ENCODE measurements at regions not wholly inside any gene's neighbourhood (a gene's known extent, or its start where the extent isn't known, plus 50 kb on each side); places are given as distances from the start of the nearest gene placed in this dataset.

DNA sequence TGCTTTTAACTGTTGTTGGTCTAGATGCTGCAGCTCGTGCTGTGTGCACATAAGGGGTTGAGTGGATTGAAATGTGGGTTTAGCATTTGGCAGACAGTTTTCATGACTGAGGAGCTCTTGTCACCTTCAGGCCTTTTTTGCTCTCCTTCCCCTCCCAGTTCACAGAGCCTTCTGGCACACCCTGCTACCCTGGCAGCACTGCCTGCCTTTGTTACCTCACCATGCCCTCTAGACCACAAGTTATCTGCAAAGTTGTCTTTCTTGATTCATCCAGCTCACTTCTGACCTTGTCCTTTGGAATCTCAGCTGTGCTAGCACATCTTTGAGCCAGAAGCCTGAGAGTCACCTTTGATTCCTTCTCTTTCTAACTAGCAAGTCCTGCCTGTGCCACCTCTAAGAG is 348.9 kb upstream of the ZFP64 start:
- no peak for DNase-seq

DNA sequence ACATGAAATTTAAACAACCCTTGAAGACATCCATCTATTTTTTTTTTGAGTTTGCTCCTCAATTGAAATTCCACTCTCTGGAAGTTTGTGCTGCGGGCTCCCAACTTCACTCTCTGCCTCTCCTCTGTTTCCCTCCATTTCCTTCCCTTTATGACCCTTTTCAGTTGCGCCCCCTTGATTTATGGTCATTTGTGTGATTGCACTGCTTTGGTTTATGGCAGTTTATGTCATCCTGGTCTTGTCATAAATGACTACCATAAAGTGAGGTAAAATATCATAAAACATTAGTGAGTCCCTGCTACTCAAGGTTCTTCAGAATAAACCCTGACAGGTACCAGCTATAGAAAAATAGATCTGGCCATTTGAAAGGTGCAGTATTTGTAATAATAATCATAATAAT is 348.3 kb upstream of the ZFP64 start:
- DNase-seq = no peak

DNA sequence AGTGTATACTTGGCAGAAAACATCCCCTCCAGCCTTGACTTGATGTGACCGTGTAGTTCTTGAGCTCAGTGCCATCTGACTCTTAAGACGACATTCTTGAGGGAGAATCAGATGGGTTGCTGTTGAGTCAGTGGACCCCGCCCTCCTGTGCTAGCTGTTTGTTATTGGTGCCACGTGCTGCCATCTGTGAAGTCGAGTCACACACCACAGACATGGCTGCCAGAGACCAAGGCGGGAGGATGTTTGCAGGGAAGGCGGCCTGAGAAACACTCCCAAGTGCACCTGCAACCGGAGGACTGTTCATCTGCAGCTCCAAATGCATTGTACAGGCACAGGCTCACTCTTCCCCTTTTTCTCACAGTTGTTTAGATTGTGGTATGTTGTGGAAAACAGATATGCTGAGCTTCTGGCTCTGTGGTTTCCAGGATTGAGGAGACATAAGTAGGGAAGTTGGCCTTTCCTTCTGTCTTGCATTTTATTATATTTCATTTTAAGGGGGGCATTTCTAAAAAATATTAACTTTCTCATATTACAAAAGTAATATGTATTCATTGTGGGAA is 345.3 kb upstream of the ZFP64 start:
- DNase-seq = no peak

DNA sequence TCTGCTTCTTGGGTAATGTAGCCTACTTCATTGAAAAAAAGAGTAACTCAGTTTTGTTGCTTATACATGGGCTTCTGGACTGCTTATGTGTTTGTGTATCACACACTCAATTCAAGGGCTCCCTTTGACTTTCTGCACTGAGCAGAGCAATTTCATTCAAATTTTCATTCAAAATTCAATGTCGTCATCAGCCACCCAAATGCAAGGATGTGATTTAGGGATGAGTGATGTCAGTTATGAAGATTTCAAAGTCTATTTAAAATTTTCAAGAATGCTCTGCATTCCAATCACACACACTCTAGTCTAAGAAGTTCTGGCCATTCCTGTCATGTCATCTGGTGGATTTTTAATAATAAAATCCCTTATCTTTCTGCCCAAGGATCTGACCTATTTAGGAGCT is 344.5 kb upstream of the ZFP64 start:
- DNase-seq = no peak

DNA sequence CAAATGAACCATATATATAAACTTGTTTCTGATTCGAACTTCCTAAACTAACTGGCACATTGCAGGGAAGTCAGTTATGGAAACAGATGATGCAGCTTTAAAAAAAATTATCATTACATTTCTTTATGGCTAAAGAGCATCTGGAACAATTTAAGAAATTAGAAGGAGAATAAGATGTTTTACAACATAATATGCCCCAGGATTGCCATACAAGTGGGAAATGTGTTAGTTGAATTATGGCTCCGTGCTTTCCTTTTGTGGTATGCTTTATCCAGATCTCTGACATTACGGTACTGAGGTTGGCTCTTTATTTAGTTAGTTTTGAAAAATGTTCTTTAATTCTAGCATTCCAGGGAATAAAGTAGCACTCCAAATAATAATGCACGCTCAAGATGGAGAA is 343.0 kb upstream of the ZFP64 start:
- DNase-seq = no peak

DNA sequence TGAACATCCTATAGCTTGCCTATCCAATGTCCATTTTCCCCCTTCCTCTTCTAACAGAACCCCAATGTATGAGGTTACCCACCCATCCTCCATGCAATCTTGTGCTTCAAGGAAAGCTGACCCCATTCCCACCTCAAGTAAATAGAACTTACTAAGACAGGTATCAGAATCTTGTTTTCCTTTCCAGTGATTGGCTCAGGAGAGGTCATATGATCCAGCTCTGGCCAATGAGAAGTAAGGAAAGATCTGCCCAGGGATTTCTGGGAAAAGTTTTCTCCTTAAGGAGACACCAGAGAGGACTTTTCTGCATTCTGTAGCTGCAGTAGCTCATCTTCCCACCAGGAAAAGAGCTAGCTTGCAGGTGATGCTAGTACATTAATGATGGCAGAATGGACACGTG is 341.8 kb upstream of the ZFP64 start:
- no peak for DNase-seq

DNA sequence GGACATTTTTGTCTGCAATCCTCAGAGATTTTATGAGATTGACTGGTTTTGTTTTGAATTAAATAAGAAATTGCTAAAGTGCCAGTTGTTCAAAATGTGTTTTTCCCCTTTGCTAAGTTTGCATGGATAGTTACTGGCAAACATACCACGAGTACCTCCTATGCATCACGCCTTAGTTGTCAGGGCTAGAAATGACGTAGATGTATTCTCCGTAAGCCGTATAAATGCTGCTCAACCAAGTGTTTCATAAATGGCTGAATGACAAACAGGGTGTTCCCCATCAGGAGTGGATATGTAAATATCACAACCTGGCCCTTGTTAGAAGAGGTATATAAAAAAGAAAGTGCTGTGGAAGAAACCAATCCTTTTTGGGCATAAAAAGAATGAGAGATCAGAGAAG is 341.1 kb upstream of the ZFP64 start:
- DNase-seq = no peak

DNA sequence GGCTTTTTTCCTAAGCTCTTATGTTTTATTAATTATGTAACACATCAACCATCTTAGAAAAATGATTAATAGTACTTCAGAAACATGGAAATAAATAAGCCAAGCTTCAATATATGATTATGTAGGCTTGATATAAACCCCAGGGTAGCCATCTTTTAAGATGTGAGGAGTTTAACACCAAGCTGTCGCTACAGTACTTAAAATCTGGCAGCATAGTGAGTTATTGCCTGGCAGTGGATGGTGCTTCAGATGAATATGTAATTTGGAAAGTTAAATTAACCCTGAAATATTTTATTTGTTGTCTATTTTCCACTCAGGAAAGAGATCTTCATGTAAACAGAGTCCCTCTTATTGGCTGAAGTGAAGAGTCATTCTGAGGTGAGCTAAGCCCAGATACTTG is 339.0 kb upstream of the ZFP64 start:
- no peak for DNase-seq

DNA sequence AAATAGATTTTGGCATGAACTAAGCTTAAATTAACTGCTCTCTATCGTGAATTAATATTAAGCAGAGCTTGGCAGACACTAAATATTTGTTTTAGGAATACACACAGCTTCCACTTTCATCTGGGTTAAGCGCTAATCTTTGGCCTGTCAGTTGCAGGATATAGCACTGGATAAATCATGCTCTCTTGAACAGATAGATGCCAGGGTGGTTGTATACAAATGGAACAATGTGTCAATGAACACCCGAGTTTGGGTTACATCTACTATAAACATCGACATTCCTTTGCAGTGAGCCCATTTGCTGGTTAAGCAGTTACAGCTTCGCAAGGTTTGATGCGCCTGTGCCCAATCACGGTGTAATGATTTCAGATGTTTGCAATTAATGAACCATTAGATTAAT is 338.2 kb upstream of the ZFP64 start:
- no peak for DNase-seq

DNA sequence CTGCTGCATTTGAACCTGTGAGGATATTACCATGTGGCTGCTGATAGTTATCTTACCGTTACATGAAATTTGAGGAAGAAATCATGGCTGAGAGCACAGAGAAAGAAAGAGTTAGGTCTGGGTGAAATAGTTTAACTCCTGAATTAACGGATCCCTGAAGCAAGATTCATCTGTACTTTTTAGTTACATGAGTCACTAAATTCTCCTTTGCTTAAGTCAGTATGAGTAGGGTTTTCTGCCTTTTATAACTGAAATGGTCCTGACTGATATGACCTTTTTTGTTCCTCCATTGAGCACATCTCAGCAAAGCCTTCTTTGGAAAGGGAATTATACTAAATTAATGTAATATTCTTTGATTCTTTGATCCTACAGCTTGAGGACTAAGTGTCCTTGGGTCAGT is 333.3 kb upstream of the ZFP64 start:
- DNase-seq = no peak

DNA sequence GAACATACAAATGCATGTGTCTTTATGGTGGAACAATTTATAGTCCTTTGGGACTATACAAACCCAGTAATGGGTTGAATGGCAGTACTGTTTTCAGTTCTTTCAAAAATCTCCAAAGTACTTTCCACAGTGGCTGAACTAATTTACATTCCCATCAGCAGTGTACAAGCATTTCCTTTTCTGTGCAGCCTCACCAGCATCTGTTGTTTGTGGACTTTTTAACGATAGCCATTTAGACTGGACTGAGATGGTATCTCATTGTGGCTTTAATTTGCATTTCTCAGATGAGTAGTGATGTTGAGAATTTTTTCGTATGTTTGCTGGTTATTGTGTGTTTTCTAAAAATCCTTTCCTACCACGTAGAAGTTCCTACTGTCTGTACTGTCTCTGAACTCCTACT is 327.2 kb upstream of the ZFP64 start:
- no peak for DNase-seq

DNA sequence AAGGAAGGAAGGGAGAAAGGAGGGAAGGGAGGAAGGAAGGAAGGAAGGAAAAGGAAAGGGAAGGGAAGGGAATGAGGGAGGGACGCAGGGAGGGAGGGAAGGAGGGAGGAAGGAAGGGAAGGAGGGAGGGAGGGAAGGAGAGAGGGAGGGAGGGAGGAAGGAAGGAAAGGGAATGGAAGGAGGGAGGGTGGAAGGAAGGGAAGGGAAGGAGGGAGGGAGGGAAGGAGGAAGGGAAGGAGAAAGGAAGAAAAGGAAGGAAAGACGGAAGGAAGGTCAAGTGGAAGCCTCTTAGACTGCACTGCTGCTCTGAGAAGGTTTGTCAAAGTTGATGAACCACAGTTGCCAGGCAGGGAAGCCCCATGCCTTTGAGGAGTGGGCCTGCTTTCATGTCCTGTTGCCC is 324.3 kb upstream of the ZFP64 start:
- no peak for DNase-seq

DNA sequence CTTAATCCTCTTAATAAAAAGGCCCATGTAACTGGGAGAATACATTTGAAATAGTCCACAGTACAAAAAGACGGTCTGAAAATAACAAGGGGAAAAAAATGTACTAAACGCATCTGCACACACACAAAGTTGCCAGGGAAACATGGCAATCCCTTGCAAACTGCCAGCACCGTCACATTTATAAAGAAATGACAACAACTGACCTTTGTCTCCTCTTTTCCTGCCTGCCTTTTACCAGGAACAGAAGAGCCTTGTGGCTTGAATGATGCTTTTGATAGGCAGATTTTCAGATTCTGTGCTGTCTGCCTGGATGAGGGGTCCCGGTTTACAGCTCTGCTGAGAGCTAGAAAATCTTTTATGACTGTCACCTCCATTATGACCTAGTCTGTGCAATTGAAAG is 308.6 kb upstream of the ZFP64 start:
- no peak for DNase-seq

DNA sequence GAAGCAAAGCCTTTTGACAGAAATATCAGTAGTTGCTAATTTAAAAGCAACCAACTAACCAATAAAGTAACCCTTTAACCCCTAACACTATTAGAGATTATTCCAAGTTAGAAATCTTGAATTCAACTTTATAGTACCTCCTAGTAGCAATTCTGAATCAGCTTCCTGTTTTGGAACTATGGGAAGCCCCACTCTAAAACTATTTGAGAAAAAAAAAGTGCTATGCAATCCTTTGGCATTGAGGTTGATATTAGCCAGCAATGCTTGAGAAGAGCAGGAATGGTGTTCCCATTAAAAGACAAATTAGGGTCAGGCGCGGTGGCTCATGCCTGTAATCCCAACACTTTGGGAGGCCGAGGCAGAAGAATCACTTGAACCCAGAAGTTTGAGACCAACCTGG is 306.2 kb upstream of the ZFP64 start:
- DNase-seq = no peak

DNA sequence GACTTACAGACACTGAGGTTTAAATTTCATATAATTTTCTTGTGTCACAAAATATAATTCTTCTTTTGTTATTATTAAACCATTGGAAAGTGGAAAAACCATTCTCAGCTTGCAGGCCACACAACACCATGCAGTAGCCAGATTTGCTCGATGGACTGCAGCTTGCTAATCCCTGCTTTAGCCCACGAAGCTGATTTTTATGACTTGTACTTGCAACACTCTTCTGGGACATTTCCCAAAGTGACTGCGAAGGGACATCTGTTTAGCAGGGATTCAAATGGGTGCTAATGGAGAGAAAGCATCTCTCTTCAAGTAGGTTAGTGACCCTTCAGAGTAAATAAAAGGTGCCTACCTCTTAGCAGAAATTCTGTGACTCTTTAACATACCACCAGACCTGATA is 304.6 kb upstream of the ZFP64 start:
- DNase-seq = no peak

DNA sequence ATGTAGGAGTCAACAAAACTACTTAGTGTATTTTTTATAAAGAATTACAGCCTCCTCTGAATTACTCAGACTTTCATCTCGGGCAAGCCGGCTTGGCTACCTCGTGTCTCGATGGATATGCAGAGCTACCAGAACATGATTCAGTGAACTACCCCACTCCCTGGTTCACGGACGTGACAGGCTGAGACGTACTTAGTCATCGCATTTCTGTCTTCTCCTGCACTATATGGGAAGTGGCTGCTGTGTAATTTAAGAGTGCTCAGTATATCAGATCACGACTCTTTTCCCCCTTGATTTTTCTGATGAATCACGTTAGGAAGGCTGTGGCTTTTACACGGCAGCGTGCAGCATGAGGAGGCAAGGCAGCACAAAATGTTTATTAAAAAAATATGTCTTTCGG is 302.7 kb upstream of the ZFP64 start:
- no peak for DNase-seq

DNA sequence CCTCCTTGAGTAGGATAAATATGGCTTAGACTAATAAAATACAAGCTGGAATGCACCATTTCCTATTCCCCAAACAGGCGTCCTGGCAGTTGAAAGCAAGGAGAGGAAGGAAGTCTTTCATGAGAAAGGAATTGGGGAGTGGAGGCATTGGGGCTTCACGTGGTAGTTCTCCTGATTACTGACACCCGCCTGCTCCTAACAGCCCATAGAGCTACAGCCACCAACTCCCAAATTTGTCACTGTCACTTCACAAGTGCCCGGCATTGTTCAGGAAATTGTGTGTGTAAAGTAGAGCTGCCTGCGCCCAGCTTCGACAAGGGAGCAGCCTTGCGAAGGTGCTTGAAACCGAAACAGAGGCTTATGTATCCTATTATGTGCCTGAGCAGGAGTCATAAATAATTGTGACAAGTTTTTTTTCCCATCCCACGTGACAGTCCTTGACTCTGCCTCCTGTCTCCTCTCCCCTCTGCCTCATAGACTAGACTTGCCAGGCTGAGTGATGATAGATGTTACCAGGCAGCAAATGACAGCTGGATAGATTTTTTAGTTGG is 301.7 kb upstream of the ZFP64 start:
- DNase-seq = no peak

DNA sequence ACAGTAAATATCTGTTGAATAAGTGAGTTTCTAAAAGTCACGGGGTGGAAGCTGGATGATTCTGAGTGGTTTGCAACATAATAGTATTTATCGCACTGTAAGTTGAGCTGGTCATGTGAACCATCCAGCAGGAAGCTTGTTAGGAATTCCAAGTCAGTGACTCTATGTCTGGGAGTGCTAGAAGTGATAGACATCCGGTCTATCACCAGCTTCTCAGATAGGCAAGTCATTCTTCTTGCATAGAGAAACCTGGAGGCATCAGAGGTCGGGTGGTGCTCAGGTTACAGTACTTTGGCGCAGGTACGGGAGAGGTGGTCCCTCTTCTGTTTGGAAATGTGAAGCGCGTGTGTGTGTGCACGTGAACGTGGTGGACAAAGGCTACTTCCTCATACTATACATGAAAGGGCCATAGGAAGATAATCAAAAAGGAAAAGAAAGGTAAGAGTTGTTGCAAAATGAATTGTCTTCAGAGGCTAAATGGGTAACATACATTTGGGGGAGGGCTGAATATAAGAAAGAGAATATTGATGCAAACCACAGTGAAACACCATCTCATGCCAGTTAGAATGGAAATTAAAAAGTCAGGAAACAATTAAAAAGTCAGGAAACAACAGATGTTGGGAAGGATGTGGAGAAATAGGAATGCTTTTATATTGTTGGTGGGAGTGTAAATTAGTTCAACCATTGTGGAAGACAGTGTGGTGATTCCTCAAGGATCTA is 299.3 kb upstream of the ZFP64 start:
- DNase-seq = no peak

DNA sequence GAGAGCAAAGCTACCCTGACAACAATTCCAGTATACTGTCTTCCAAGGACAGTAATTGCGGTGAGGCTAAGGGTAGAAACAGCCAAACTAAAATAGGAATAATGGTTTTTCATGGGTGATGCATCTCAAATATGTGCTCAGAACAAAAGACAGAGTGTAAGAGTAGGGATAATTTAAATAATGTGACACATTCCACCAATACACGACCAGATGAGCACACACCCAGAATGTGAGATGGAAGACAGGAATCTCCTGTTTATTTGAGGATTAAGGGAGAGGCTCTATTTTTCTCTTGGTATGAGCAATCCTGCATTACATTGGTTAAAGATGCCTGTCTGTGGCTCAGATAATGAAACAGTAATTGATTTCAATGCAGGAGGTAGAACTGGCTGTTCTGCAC is 292.9 kb upstream of the ZFP64 start:
- no peak for DNase-seq

DNA sequence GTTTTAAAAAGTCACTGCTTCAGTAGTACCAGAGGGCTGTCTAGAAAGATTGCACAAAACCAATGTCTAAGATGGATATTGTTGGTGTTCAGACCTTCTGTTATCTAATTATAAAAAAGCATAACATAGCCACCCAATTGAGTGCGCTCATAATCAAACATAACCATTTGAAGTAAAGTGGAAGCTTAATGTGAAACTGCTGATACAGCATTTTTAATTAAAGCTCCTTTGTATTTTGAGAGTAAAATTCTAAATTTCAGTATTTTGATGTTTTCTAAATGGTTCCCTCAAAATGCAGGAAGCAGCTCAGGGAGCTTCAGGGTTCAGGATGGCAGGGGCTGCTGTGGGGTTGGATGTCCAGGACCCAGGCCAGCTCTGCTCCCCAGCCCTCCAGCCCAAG is 291.8 kb upstream of the ZFP64 start:
- DNase-seq = no peak

DNA sequence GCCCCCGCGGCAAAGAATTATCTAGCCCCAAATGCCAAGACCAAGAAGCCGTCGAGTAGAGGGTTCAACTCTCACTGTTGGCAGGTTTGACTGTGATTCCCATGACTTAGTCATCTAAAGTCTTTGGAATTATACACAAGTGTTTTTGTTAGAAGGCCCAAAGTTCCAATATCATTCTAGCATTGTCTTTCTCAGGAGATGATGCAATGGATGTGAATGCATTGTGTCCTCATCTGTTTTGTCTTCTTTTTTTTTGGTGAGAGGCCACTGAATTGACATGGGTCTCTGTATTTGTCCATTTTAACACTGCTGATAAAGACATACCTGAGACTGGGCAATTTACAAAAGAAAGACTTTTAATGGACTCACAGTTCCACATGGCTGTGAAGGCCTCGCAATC is 290.5 kb upstream of the ZFP64 start:
- DNase-seq = no peak

DNA sequence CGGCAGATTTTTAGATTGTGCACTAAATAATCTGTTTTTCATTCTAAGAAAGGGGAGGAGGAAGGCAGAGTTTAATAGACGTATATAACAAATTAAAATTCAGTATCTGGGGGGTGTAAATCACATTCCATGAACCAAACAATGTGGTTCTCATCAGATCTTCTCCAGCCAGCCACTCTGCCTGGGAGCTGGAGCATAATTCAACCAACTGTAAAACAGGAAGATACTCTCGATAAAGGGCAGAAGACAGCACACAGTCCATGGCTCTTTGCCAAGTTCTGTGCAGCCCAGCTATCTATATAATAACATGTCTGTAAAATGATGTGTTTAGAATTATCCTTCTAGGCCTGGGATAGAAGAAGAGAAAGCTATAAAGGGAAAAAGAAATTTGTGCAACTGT is 289.9 kb upstream of the ZFP64 start:
- no peak for DNase-seq

DNA sequence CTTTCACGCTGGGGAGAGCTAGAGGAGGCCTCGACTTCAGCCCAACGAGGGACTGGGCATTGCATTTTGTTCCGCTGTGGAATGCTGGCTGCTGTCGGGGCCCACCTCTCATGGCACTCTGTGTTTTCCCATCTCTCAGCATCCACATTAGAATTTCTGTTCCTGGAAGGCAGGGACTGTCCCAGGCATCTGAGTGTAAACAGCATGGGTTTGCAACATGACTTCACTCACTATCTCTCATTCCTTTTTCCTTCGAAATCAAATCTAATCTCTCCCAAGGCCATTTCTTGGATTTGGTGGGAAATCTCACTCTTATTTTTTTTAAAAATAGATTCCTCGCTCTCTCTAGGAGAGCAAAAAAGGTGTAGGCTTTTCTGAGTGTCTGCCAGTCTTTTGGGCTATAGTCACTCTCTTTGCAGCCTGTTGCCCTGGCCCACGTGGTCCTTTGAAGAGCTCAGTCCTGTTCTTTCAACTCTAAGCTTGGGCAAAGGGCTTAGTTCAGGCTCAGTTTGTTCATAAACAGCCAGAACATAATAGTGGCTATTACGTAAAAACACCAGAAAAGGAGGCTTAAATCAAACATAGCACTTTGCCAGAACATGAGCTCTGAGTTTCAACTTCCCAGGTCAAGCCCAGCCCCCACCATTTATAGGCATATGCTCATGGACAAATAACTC is 284.6 kb upstream of the ZFP64 start:
- no peak for DNase-seq

DNA sequence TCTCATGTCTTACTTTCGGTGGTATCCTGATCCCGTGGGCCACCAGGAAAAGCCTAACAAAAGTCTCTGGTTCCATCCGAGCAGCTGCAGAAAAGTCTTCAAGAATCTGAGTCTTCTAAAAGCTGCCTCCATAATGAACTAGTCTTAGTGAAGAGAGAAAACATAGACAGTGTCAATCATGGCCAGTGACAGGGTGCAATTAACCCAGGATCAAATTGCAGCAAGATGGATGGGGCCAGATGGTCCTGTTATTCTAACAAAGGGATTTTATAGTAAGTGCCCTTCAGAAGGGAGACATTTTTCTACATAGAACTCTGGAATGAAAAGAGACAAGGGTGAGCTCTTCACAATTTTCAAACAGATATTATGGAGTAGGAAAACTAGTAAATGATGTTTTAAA is 281.6 kb upstream of the ZFP64 start:
- no peak for DNase-seq

DNA sequence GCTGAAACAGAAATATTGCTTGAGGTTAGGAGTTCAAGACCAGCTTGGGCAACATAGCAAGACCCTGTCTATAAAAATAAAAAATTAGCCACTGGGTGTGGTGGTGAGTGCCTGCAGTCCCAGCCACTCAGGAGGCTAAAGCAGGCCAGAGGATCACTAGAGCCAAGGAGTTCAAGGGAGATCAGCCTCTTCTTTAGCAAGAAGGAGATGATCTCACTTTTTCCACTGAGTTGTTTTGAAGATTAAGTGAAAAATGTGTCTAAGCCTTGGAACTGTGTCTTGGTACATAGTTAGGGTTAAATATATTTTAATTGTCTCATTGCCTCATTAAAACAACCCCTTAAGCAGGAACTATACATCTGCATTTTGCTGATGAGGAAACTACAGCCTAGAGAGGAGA is 279.0 kb upstream of the ZFP64 start:
- DNase-seq = no peak
